HG02970 (cell line): ENCODE measurements at regions not wholly inside any gene's neighbourhood (a gene's known extent, or its start where the extent isn't known, plus 50 kb on each side); places are given as distances from the start of the nearest gene placed in this dataset.
"Not testable (repeated sequence)": the region's sequence is repeated elsewhere in the genome, so short reads cannot be mapped to it uniquely, and the experiment has no call there.

Source experiments
- ATAC-seq: cut with Tn5 transposase; IDR thresholded peaks from one replicate; pipeline ENCODE4 v1.9.1; 2021; ENCODE audit warnings: mild to moderate bottlenecking, moderate library complexity, moderate number of reproducible peaks; ENCODE audit not compliant: unreplicated experiment, low FRiP score

GRCh38 chr6:26279371-26279770 lies 85.6 kb upstream of the BTN3A2 start:
- ATAC-seq: not testable (repeated sequence)

- no peak for ATAC-seq
These were observed 84.6 kb upstream of the BTN3A2 start for GRCh38 chr6:26280407-26280806.

- no peak for ATAC-seq
These were observed 80.4 kb upstream of the BTN3A2 start for GRCh38 chr6:26284537-26285142.

GRCh38 chr6:26285143-26286134 lies 79.6 kb upstream of the BTN3A2 start:
- ATAC-seq: peak; percentile 81

DNA sequence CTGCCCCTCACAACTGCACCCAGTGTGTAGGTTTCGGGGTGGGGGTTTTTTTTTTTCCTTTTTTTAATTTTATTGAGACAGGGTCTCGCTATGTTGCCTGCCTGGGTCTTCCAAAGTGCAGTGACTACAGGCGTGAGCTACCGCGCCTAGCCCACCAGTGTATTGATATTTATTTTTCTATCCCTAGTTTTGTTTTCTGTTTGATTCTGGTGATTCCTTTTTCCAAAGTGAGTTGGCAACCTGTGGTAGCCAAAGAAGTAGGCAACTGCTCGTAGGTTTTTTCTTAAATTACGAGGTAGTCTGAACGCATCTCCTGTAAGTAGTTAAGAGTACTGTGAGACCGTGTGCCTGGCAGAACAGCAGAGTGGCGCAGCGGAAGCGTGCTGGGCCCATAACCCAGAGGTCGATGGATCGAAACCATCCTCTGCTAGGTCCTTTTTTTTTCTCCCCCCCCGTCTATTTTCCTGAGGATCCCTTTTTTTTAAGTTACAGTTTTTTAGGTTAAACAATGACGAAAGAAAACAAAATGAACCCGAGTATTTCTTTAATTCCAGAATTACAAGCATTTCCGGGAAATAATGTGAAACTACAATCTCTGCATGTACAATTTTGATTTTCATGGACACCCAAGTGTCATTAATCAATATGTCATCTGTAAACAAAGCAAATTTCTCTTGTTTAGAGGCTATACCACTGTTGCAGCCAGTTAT lies 78.7 kb upstream of the BTN3A2 start:
- no peak for ATAC-seq

DNA sequence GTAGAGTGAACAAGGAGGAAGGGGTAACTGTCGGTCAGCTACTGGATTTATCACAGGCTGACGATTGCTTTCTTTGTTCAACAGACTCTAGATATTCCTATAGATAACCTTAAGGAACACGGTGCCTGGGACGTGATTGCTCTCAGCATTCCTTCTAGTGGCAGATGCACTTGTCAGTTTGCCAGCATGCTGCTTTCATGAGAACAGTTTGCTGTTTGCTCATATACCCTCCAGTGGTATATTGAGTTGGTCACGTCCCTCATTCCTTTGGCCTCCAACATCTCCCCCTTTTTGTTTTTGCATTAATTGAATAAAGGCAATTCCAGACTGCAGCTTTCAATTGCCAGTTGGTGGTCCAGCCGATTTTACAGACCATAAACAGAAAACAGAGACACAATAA lies 76.8 kb upstream of the BTN3A2 start:
- ATAC-seq: no peak

GRCh38 chr6:26290941-26291340 lies 74.1 kb upstream of the BTN3A2 start:
- no peak for ATAC-seq

DNA sequence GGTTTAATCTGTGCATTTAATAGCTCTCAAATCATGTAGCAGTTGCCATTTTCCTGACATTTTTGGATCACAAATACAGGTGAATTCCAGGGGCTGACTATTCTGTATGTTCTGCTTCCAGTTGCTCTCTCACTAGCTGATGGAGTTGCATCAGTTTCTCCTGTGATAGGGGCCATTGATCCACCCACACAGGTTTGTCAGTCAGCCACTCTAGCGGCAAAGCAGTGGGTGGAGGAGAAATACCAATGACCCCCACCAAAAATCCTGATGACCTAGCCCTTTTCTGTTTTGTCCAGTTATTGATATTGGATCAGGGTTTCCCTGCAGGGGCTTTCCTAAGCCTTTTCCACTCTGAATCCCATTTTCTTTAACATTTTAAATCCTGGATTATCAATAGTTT lies 72.3 kb upstream of the BTN3A2 start:
- no peak for ATAC-seq

DNA sequence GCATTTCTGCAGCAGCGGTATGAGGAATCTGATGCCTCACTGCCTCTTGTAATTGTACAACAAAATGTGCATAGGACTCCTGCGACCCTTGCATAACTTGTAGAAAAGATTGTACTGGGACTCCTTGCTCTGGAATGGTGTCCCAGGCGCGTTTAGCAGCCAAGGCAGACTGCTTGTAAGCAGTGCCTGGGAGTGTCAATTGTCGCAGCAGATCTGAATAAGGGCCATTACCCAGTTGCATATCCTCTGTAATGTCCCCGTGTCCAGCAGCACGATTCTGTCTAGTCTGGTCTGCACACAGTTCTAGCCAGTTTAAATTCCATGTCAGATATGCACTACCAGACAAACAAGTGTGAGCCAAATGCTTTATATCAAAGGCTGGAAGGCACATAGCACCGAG lies 70.7 kb upstream of the BTN3A2 start:
- no peak for ATAC-seq

- ATAC-seq: no peak
These were observed 69.1 kb upstream of the BTN3A2 start for GRCh38 chr6:26295691-26296555.

DNA sequence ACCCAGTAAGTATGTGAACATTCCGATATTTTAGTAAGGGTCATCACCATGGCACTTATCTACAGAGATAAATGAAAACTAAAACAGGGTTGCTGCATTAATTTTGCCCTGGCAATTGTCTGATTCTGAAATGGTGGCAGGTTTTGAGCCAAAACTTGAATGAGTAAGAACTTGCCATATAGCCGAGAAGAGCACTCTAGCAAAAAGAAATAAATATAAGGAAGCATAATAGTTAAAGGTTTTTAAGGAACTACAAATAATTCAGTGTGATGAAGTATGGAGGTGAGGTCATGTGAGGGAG lies 68.5 kb upstream of the BTN3A2 start:
- no peak for ATAC-seq

DNA sequence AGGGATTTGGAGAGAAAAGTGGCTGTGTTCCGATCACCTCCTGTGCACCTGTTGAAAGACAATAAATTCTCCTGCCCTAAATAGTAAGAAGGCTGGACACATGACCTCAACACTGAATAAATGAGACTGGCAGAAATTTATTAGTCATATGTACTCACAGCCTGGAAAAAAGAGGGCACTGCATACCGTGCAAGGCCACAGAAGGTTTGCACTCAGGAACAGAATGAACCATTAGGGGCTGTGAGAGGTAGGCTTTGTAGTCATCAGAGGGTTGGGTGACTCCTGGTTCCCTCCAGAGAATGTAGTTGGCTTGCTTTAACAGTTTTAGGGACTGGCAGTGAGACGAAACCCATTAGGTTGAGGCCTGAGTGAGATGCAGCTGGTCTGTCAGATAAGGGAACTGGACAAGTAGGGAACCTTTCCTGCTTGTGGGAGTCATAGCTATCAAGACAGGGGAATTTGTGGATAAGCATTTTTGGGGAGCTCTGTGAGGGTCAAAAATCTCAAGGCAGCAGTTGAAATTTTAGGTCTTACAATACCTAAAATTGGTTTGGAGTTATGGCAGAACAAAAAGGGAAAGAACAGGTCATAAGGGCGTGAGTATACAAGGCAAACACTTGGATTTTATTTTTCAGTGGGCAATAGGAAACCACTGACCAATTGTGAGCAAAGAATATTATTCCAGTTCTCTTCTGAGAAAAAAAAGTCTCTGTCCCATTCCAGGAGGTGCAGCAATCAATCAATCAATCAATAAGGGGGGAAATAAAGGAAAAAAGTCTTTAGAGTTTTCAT lies 67.9 kb upstream of the BTN3A2 start:
- no peak for ATAC-seq

- ATAC-seq: no peak
These were observed 65.5 kb upstream of the BTN3A2 start for GRCh38 chr6:26299286-26300042.

- ATAC-seq: no peak
These were observed 65.0 kb upstream of the BTN3A2 start for GRCh38 chr6:26300043-26300331.

DNA sequence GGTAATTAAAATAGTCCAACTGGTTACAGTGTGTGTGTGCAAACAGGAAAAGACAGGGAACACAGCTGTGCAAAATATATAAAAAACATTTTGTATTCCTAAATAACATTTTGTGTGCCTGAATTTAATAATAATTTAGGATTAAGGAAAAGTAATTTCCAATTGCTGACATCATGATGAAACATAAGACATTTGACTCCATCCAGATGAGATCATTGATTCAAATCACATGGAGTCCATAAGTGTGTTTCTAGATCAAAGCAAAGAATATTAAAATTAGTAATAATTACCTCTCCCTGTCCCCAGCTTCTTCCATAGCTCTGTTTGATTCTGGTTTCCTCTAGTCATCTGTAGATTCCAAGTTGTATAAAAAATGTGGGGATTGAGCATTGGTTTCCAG lies 64.6 kb upstream of the BTN3A2 start:
- no peak for ATAC-seq

GRCh38 chr6:26300828-26301227 lies 64.2 kb upstream of the BTN3A2 start:
- no peak for ATAC-seq

DNA sequence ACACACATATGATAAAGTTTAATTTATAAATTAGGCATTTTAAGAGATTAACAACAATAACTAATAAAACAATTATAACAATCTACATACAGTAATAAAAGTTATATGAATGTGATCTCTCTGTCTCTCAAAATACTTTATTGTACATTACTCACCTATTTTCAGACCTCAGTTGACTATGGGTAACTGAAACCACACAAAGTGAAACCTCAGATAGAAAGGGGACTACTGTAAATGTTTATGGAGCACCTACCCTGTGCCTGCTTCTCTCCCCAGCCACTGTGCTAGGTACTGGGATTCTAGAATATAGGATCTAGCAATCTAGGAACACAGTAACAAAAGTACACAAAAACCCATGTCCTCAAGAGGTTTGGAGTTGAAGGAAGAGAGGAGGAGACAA lies 63.4 kb upstream of the BTN3A2 start:
- ATAC-seq: no peak

DNA sequence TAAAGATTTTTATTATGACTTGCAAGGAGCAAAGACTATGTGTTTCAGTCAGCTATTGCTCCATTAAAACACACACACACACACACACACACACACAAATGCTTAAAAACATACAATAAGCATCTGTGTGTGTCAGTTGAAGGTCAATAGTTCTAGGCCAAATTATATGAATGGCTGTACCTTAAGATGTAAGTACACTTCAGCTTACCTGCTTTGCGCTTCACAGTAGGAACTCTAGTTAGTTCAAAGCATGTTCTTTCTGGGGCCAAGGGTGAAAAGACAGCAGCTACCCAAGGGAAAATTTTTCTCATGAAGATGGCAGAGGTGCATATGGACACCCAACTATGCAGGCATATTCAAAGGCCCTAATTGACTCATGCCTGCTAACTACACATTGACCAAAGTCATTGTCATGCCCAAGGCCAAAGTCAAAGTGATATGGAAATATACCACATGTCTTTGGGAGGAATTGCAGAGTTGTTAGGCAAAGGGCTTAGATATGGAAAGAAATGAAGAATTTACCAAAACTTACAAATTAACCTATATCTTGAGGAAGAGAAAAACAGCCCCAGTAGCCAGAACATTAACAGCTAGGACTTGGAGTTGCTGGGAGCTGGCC lies 61.9 kb upstream of the BTN3A2 start:
- ATAC-seq: no peak
